GM23338 (cell line): ENCODE measurements at regions not wholly inside any gene's neighbourhood (a gene's known extent, or its start where the extent isn't known, plus 50 kb on each side); places are given as distances from the start of the nearest gene placed in this dataset.

ENCODE experiments used
- ATAC-seq: fragments of 200-7000 bp; cut with Tn5 transposase; 3 replicates; pipeline ENCODE4 v1.9.1; 2020
- DNase-seq: peaks from one replicate; pipeline ENCODE4 v3.0.0-alpha.2; 2015; ENCODE audit warnings: low spot score
- H2AFZ ChIP-seq: fragments of 200-600 bp; sonication (generic); 2 replicates; pipeline ENCODE4 v1.8.0; 2016; ENCODE audit warnings: antibody characterized with exemption, mild to moderate bottlenecking, moderate library complexity
- H3F3A ChIP-seq: fragments of 200-600 bp; sonication (generic); replicated peaks from 2 replicates; pipeline ENCODE4 v1.8.0; 2017; ENCODE audit warnings: antibody characterized with exemption, mixed run types, low read depth
- H3K27ac ChIP-seq: fragments of 200-600 bp; sonication (generic); 2 replicates; pipeline ENCODE4 v1.6.1; 2016; ENCODE audit warnings: low read depth
- H3K27me3 ChIP-seq: fragments of 200-600 bp; sonication (generic); 2 replicates; pipeline ENCODE4 v1.8.0; 2016; ENCODE audit warnings: mild to moderate bottlenecking, mixed run types, moderate library complexity; ENCODE audit not compliant: insufficient read depth
- H3K36me3 ChIP-seq: fragments of 200-600 bp; sonication (generic); 2 replicates; pipeline ENCODE4 v1.8.0; 2016; ENCODE audit warnings: mild to moderate bottlenecking; ENCODE audit not compliant: insufficient read depth
- H3K4me1 ChIP-seq: fragments of 200-600 bp; sonication (generic); 2 replicates; pipeline ENCODE4 v1.8.0; 2016; ENCODE audit warnings: mild to moderate bottlenecking, moderate library complexity; ENCODE audit not compliant: insufficient read depth
- H3K4me2 ChIP-seq: fragments of 200-600 bp; sonication (generic); 2 replicates; pipeline ENCODE4 v1.7.1; 2017; ENCODE audit warnings: mixed run types
- H3K4me3 ChIP-seq: fragments of 200-600 bp; sonication (generic); 2 replicates; pipeline ENCODE4 v1.6.1; 2016; ENCODE audit warnings: mixed run types
- H3K79me2 ChIP-seq: fragments of 200-600 bp; sonication (generic); replicated peaks from 2 replicates; pipeline ENCODE4 v1.8.0; 2017; ENCODE audit warnings: mild to moderate bottlenecking; ENCODE audit not compliant: insufficient read depth
- H3K9me2 ChIP-seq: fragments of 200-600 bp; sonication (generic); 2 replicates; pipeline ENCODE4 v1.8.0; 2017; ENCODE audit not compliant: insufficient read depth
- H4K20me1 ChIP-seq: fragments of 200-600 bp; sonication (generic); replicated peaks from 2 replicates; pipeline ENCODE4 v1.8.0; 2017; ENCODE audit warnings: mild to moderate bottlenecking; ENCODE audit not compliant: insufficient read depth
- H3K27ac Mint-ChIP-seq: 2 replicates; pipeline ENCODE4 v1.8.0; 2020; ENCODE audit warnings: inconsistent platforms, mild to moderate bottlenecking, moderate library complexity, mixed read lengths
- H3K27me3 Mint-ChIP-seq: 3 replicates; pipeline ENCODE4 v1.8.0; 2022; ENCODE audit warnings: low read depth, mild to moderate bottlenecking, moderate library complexity, mixed read lengths, inconsistent platforms; ENCODE audit not compliant: insufficient read depth, poor library complexity
- H3K36me3 Mint-ChIP-seq: 3 replicates; pipeline ENCODE4 v1.8.0; 2021; ENCODE audit warnings: low read depth, mild to moderate bottlenecking, inconsistent platforms, moderate library complexity, mixed read lengths
- H3K4me1 Mint-ChIP-seq: 3 replicates; pipeline ENCODE4 v1.8.0; 2020; ENCODE audit warnings: mild to moderate bottlenecking, inconsistent platforms, mixed read lengths
- H3K4me3 Mint-ChIP-seq: 3 replicates; pipeline ENCODE4 v1.8.0; 2021; ENCODE audit warnings: moderate library complexity, mild to moderate bottlenecking, inconsistent platforms, mixed read lengths
- H3K9me3 Mint-ChIP-seq: 3 replicates; pipeline ENCODE4 v1.8.0; 2020; ENCODE audit warnings: moderate library complexity, mild to moderate bottlenecking, inconsistent platforms, mixed read lengths
- CREB1 ChIP-seq: fragments of 250-450 bp; sonication (Bioruptor Pico); IDR thresholded peaks from 2 replicates; pipeline ENCODE4 v1.5.0; 2020; ENCODE audit warnings: low read depth, mild to moderate bottlenecking, moderate library complexity
- ETS1 ChIP-seq: IDR thresholded peaks from 2 replicates; pipeline ENCODE4 v1.6.1; 2016; ENCODE audit warnings: antibody characterized with exemption
- EZH2 ChIP-seq: fragments of 200-600 bp; sonication (generic); IDR thresholded peaks from one replicate; pipeline ENCODE4 v1.8.0; 2017; ENCODE audit warnings: antibody characterized with exemption, mild to moderate bottlenecking, low read depth; ENCODE audit not compliant: unreplicated experiment
- JUNB ChIP-seq: IDR thresholded peaks from one replicate; pipeline ENCODE4 v1.6.1; 2016; ENCODE audit warnings: antibody characterized with exemption; ENCODE audit not compliant: unreplicated experiment
- NANOG ChIP-seq: IDR thresholded peaks from 2 replicates; pipeline ENCODE4 v1.6.1; 2016; ENCODE audit warnings: antibody characterized with exemption, borderline replicate concordance
- POLR2AphosphoS5 ChIP-seq: IDR thresholded peaks from 2 replicates; pipeline ENCODE4 v1.6.1; 2016; ENCODE audit warnings: antibody characterized with exemption, low read depth
- STAT1 ChIP-seq: IDR thresholded peaks from one replicate; pipeline ENCODE4 v1.6.1; 2016; ENCODE audit warnings: antibody characterized with exemption; ENCODE audit not compliant: unreplicated experiment
- ZNF114 ChIP-seq: fragments of 250-450 bp; sonication (Bioruptor Pico); IDR thresholded peaks from 2 replicates; pipeline ENCODE4 v1.5.0; 2020; ENCODE audit warnings: mild to moderate bottlenecking, moderate library complexity
- ZNF331 ChIP-seq: fragments of 250-450 bp; sonication (Bioruptor Pico); IDR thresholded peaks from 2 replicates; pipeline ENCODE4 v1.5.0; 2020; ENCODE audit warnings: low read depth, mild to moderate bottlenecking, moderate library complexity
- TF ChIP-seq, protein P1 (sequence below): fragments of 250-450 bp; sonication (Bioruptor Pico); IDR thresholded peaks from 2 replicates; pipeline ENCODE4 v1.5.0; 2020; ENCODE audit warnings: mild to moderate bottlenecking, moderate library complexity
- TF ChIP-seq, protein P2 (sequence below), 2 experiments: fragments of 200-600 bp in 1 of 2; sonication (generic) in 1 of 2; conservative IDR thresholded peaks; 2 replicates each; pipeline versions ENCODE4 v1.5.1 to v1.6.1; 2016 to 2017; ENCODE audit warnings: antibody characterized with exemption in 2 of 2, low read depth in 2 of 2, mild to moderate bottlenecking in 2 of 2, moderate library complexity in 1 of 2

DNA sequence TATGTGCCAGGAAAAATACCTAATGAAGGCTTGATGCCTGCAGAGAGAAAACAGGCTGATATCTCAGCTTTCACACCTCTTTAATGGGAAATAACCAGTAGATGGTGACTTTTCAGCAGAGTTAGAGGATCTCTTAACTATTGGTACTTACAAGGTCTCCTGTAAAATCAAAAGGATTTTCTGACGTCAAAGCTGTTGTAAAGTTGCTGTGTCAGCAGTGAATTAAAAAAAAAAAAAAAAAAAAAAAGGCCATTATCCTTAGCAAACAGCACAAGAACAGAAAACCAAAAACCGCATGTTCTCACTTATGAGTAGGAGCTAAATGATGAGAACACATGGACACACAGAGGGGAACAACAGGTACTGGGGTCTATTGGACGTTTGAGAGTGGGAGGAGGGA is 349.1 kb downstream of the AMY1C start:
- no peak for ATAC-seq
- H3K27me3 ChIP-seq: no peaks in the 10 kb centered on the region
- H3K36me3 ChIP-seq: no peaks in the 10 kb centered on the region
- Mint-ChIP-seq H3K27ac (no peak overlapping the region), H3K4me3 (no peak overlapping the region), H3K36me3 (no peaks in the 10 kb centered on the region), H3K9me3 (no peaks in the 10 kb centered on the region), H3K27me3 (no peaks in the 10 kb centered on the region), H3K4me1 (no peaks in the 10 kb centered on the region; the same call in 1 of the 3 replicates)
- H3K4me1 ChIP-seq: no peaks in the 10 kb centered on the region
- H3F3A ChIP-seq: no peaks in the 10 kb centered on the region
- no peak overlapping the region for H3K4me3 ChIP-seq
- H4K20me1 ChIP-seq: no peaks in the 10 kb centered on the region
- H3K4me2 ChIP-seq: no peak overlapping the region
- TF ChIP-seq ZNF114 (CRISPR knock-in tag) (no peak), STAT1 (no peak), ZNF331 (CRISPR knock-in tag) (no peak), EZH2 (no peak), NANOG (no peak)
- TF ChIP-seq, protein P1, sequence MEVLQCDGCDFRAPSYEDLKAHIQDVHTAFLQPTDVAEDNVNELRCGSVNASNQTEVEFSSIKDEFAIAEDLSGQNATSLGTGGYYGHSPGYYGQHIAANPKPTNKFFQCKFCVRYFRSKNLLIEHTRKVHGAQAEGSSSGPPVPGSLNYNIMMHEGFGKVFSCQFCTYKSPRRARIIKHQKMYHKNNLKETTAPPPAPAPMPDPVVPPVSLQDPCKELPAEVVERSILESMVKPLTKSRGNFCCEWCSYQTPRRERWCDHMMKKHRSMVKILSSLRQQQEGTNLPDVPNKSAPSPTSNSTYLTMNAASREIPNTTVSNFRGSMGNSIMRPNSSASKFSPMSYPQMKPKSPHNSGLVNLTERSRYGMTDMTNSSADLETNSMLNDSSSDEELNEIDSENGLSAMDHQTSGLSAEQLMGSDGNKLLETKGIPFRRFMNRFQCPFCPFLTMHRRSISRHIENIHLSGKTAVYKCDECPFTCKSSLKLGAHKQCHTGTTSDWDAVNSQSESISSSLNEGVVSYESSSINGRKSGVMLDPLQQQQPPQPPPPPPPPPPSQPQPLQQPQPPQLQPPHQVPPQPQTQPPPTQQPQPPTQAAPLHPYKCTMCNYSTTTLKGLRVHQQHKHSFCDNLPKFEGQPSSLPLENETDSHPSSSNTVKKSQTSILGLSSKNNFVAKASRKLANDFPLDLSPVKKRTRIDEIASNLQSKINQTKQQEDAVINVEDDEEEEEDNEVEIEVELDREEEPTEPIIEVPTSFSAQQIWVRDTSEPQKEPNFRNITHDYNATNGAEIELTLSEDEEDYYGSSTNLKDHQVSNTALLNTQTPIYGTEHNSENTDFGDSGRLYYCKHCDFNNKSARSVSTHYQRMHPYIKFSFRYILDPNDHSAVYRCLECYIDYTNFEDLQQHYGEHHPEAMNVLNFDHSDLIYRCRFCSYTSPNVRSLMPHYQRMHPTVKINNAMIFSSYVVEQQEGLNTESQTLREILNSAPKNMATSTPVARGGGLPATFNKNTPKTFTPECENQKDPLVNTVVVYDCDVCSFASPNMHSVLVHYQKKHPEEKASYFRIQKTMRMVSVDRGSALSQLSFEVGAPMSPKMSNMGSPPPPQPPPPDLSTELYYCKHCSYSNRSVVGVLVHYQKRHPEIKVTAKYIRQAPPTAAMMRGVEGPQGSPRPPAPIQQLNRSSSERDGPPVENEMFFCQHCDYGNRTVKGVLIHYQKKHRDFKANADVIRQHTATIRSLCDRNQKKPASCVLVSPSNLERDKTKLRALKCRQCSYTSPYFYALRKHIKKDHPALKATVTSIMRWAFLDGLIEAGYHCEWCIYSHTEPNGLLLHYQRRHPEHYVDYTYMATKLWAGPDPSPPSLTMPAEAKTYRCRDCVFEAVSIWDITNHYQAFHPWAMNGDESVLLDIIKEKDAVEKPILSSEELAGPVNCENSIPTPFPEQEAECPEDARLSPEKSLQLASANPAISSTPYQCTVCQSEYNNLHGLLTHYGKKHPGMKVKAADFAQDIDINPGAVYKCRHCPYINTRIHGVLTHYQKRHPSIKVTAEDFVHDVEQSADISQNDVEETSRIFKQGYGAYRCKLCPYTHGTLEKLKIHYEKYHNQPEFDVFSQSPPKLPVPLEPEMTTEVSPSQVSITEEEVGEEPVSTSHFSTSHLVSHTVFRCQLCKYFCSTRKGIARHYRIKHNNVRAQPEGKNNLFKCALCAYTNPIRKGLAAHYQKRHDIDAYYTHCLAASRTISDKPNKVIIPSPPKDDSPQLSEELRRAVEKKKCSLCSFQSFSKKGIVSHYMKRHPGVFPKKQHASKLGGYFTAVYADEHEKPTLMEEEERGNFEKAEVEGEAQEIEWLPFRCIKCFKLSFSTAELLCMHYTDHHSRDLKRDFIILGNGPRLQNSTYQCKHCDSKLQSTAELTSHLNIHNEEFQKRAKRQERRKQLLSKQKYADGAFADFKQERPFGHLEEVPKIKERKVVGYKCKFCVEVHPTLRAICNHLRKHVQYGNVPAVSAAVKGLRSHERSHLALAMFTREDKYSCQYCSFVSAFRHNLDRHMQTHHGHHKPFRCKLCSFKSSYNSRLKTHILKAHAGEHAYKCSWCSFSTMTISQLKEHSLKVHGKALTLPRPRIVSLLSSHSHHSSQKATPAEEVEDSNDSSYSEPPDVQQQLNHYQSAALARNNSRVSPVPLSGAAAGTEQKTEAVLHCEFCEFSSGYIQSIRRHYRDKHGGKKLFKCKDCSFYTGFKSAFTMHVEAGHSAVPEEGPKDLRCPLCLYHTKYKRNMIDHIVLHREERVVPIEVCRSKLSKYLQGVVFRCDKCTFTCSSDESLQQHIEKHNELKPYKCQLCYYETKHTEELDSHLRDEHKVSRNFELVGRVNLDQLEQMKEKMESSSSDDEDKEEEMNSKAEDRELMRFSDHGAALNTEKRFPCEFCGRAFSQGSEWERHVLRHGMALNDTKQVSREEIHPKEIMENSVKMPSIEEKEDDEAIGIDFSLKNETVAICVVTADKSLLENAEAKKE: no peak
- H3K27ac ChIP-seq: no peak overlapping the region
- no peaks in the 10 kb centered on the region for H3K9me2 ChIP-seq
- no peak for DNase-seq
- no peaks in the 10 kb centered on the region for H3K79me2 ChIP-seq
- H2AFZ ChIP-seq: peak overlapping the region; percentile 50; the same call in 1 of the 2 replicates

GRCh38 chr1:104100115-104100514 is 350.4 kb downstream of the AMY1C start:
- Histone ChIP-seq H3K79me2 (no peaks in the 10 kb centered on the region), H3K9me2 (no peaks in the 10 kb centered on the region), H3K4me2 (no peak overlapping the region), H3K36me3 (no peaks in the 10 kb centered on the region), H3F3A (no peaks in the 10 kb centered on the region), H2AFZ (no peak overlapping the region), H3K4me3 (no peak overlapping the region), H3K4me1 (no peaks in the 10 kb centered on the region), H4K20me1 (no peaks in the 10 kb centered on the region), H3K27ac (no peak overlapping the region), H3K27me3 (no peaks in the 10 kb centered on the region)
- TF ChIP-seq POLR2AphosphoS5: no peak
- TF ChIP-seq, protein P2, sequence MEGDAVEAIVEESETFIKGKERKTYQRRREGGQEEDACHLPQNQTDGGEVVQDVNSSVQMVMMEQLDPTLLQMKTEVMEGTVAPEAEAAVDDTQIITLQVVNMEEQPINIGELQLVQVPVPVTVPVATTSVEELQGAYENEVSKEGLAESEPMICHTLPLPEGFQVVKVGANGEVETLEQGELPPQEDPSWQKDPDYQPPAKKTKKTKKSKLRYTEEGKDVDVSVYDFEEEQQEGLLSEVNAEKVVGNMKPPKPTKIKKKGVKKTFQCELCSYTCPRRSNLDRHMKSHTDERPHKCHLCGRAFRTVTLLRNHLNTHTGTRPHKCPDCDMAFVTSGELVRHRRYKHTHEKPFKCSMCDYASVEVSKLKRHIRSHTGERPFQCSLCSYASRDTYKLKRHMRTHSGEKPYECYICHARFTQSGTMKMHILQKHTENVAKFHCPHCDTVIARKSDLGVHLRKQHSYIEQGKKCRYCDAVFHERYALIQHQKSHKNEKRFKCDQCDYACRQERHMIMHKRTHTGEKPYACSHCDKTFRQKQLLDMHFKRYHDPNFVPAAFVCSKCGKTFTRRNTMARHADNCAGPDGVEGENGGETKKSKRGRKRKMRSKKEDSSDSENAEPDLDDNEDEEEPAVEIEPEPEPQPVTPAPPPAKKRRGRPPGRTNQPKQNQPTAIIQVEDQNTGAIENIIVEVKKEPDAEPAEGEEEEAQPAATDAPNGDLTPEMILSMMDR (conservative IDR thresholded peaks at IDR 0.05; ENCODE audit: low read depth in 2 of 2): no peak
- no peak for TF ChIP-seq STAT1
- no peak for TF ChIP-seq CREB1 (CRISPR knock-in tag)
- no peak for TF ChIP-seq NANOG
- TF ChIP-seq ETS1: no peak
- TF ChIP-seq JUNB: no peak
- no peak for TF ChIP-seq ZNF114 (CRISPR knock-in tag)
- TF ChIP-seq EZH2: no peak
- H3K27ac Mint-ChIP-seq: no peak overlapping the region
- DNase-seq (no peak), ATAC-seq (no peak)
- H3K36me3 Mint-ChIP-seq: no peaks in the 10 kb centered on the region
- H3K9me3 Mint-ChIP-seq: no peaks in the 10 kb centered on the region
- no peaks in the 10 kb centered on the region for H3K27me3 Mint-ChIP-seq
- no peak overlapping the region for H3K4me3 Mint-ChIP-seq
- no peaks in the 10 kb centered on the region; the same call in 1 of the 3 replicates for H3K4me1 Mint-ChIP-seq
